ENCODE measurements at regions not wholly inside any gene's neighbourhood (a gene's known extent, or its start where the extent isn't known, plus 50 kb on each side); places are given as distances from the start of the nearest gene placed in this dataset.

- ChIA-PET POLR2A (ENCODE audit: partially characterized antibody) (interaction anchor here (0.9 kb wide), 1 partner anchor 333 kb away, joined by 3 read pairs; no protein-coding TSS in a partner anchor), CTCF (ENCODE audit: partially characterized antibody) (interaction anchor here (0.6 to 4.5 kb wide), 20 partner anchors 8 to 862 kb away, joined by 3 to 36 read pairs (median 4); no protein-coding TSS in a partner anchor)
- H2BK120ac ChIP-seq (replicated peaks; ENCODE audit: low read depth, low read length), result peak overlapping the region; percentile 89
- no peaks in the 10 kb centered on the region for H4K20me1 ChIP-seq (replicated peaks in 1 of 2; ENCODE audit: control insufficient read depth in 1 of 2, insufficient read depth in 2 of 2, low read length in 2 of 2)
- no peaks in the 10 kb centered on the region for H3K36me3 ChIP-seq (ENCODE audit: control insufficient read depth in 2 of 4, insufficient read depth in 4 of 4, low read length in 3 of 4)
- no peak overlapping the region for H2AFZ ChIP-seq (ENCODE audit: low read length)
- no peaks in the 10 kb centered on the region for H3K27me3 ChIP-seq (replicated peaks in 1 of 4; ENCODE audit: control insufficient read depth in 3 of 4, extremely low read depth in 1 of 4, insufficient read depth in 3 of 4, low read length in 3 of 4)
- H2BK12ac ChIP-seq (ENCODE audit: low read depth, low read length), result no peak overlapping the region
- H3K4me1 ChIP-seq (replicated peaks in 1 of 4; ENCODE audit: control insufficient read depth in 3 of 4, insufficient read depth in 4 of 4, low read length in 3 of 4), result no peaks in the 10 kb centered on the region; a peak in 1 of 7 replicates
- H3K79me2 ChIP-seq (ENCODE audit: control insufficient read depth in 1 of 2, insufficient read depth in 2 of 2, low read length in 2 of 2), result no peaks in the 10 kb centered on the region
- DNase-seq (ENCODE audit: low read depth in 1 of 2, low spot score in 2 of 2), result no peak
- no peak overlapping the region for H3K23ac ChIP-seq (ENCODE audit: insufficient read length)
- H3K79me1 ChIP-seq (ENCODE audit: low read depth, low read length), result no peaks in the 10 kb centered on the region
- no peak overlapping the region for H3K4me2 ChIP-seq (ENCODE audit: insufficient read depth in 1 of 2, low read depth in 2 of 2, low read length in 2 of 2)
- no peak overlapping the region for H3K4ac ChIP-seq (replicated peaks; ENCODE audit: insufficient read length, low read depth, low read length)
- no peak overlapping the region for H4K5ac ChIP-seq (ENCODE audit: insufficient read length, low read depth, low read length)
- no peak overlapping the region for H2BK5ac ChIP-seq (ENCODE audit: low read depth, low read length)
- H2BK20ac ChIP-seq (ENCODE audit: low read length), result no peak overlapping the region
- no peaks in the 10 kb centered on the region for H3K9me3 ChIP-seq (ENCODE audit: insufficient read depth in 2 of 2, low read depth in 1 of 2, low read length in 1 of 2)
- H4K91ac ChIP-seq (replicated peaks; ENCODE audit: insufficient read length, low read length), result no peak overlapping the region
- H3K18ac ChIP-seq (ENCODE audit: extremely low read depth, low read length), result no peak overlapping the region; the same call in 1 of the 2 replicates
- peak overlapping the region in 1 of 4 experiments; percentile 23; a peak in 1 of 8 replicates for H3K4me3 ChIP-seq (ENCODE audit: extremely low read depth in 1 of 4, insufficient read depth in 2 of 4, low read depth in 3 of 4, low read length in 4 of 4)
- no peak overlapping the region for H3K56ac ChIP-seq (replicated peaks; ENCODE audit: insufficient read length, low read depth, low read length)
- no peaks in the 10 kb centered on the region; the same call in 1 of the 2 replicates for H3K23me2 ChIP-seq (ENCODE audit: low read depth, low read length)
- H3K14ac ChIP-seq (ENCODE audit: insufficient read length), result no peak overlapping the region
- no peak overlapping the region for H3K27ac ChIP-seq (ENCODE audit: low read depth, low read length)
- FAIRE-seq, result no peak
- H4K8ac ChIP-seq (ENCODE audit: extremely low read depth, insufficient read depth, low read length), result no peak overlapping the region
- H2AK5ac ChIP-seq (ENCODE audit: low read depth, low read length), result no peak overlapping the region
- WGBS, 2 experiments (ENCODE audit: extremely low coverage in 1 of 2, insufficient coverage in 1 of 2, insufficient read length in 1 of 2, insufficient replicate concordance in 2 of 2, low coverage in 1 of 2, low lambda C conversion rate in 2 of 2, missing lambda C conversion rate in 1 of 2), result 97% methylated on average over 3 of the region's 3 CpGs; no CpG with 5 or more reads in 1 of the 2 experiments
- no peak overlapping the region for H2BK15ac ChIP-seq (ENCODE audit: low read length)
- no peak overlapping the region for H3K9ac ChIP-seq (replicated peaks in 1 of 4; ENCODE audit: extremely low read depth in 1 of 4, low read depth in 3 of 4, low read length in 3 of 4)
- no peak for TF ChIP-seq HDAC6 (IDR thresholded peaks at IDR 0.05; ENCODE audit: low read depth, low read length)
- no peak for TF ChIP-seq SIX5 (IDR thresholded peaks at IDR 0.05; ENCODE audit: low read depth, low read length)
- no peak for TF ChIP-seq ASH2L (IDR thresholded peaks at IDR 0.05; ENCODE audit: low read length)
- no peak for TF ChIP-seq BACH1 (IDR thresholded peaks at IDR 0.05; ENCODE audit: low read length)
- TF ChIP-seq TAF1 (IDR thresholded peaks at IDR 0.05; ENCODE audit: low read depth, low read length), result no peak
- no peak for TF ChIP-seq YY1 (IDR thresholded peaks at IDR 0.05; ENCODE audit: low read depth, low read length)
- TF ChIP-seq CEBPB (IDR thresholded peaks at IDR 0.05; ENCODE audit: low read depth, low read length), result no peak
- TF ChIP-seq RXRA (IDR thresholded peaks at IDR 0.05; ENCODE audit: insufficient read depth, low read depth, low read length), result no peak
- TF ChIP-seq SRF (IDR thresholded peaks at IDR 0.05; ENCODE audit: low read depth, low read length), result no peak
- TF ChIP-seq RBBP5 (IDR thresholded peaks at IDR 0.05; ENCODE audit: borderline replicate concordance, low read depth, low read length), result no peak
- TF ChIP-seq CBX5 (IDR thresholded peaks at IDR 0.05; ENCODE audit: low read depth, low read length), result no peak
- TF ChIP-seq CBX8 (IDR thresholded peaks at IDR 0.05; ENCODE audit: borderline replicate concordance, low read depth, low read length), result no peak
- TF ChIP-seq SUZ12 (IDR thresholded peaks at IDR 0.05; ENCODE audit: low read length), result no peak
- TF ChIP-seq BCL11A (IDR thresholded peaks at IDR 0.05; ENCODE audit: low read depth in 2 of 2, low read length in 2 of 2), result no peak
- no peak for TF ChIP-seq TEAD4 (IDR thresholded peaks at IDR 0.05; ENCODE audit: low read depth, low read length)
- TF ChIP-seq E2F6 (IDR thresholded peaks at IDR 0.05), result no peak
Measured at GRCh38 chr3:18757476-18757875, 332.3 kb upstream of the SATB1 start.

All from H1 (cell line).